ENCODE measurements at regions not wholly inside any gene's neighbourhood (a gene's known extent, or its start where the extent isn't known, plus 50 kb on each side); places are given as distances from the start of the nearest gene placed in this dataset.

- TF ChIP-seq CTCF (IDR thresholded peaks at IDR 0.05) (no peak), POLR2A (IDR thresholded peaks at IDR 0.05) (no peak)
These were observed 61.1 kb upstream of the BOC start for GRCh38 chr3:113150250-113150649.
